Fibroblast of skin of left biceps (primary cell): ENCODE measurements at regions not wholly inside any gene's neighbourhood (a gene's known extent, or its start where the extent isn't known, plus 50 kb on each side); places are given as distances from the start of the nearest gene placed in this dataset.
A peak's percentile ranks its signal among the peaks of the same experiment; 100 is the strongest.
"Not testable (repeated sequence)": the region's sequence is repeated elsewhere in the genome, so short reads cannot be mapped to it uniquely, and the experiment has no call there.

Experiments
- DNase-seq, 2 experiments: peaks; one replicate each; pipeline ENCODE4 v3.0.0-alpha.2; 2013; ENCODE audit warnings: low read depth in 2 of 2

DNA sequence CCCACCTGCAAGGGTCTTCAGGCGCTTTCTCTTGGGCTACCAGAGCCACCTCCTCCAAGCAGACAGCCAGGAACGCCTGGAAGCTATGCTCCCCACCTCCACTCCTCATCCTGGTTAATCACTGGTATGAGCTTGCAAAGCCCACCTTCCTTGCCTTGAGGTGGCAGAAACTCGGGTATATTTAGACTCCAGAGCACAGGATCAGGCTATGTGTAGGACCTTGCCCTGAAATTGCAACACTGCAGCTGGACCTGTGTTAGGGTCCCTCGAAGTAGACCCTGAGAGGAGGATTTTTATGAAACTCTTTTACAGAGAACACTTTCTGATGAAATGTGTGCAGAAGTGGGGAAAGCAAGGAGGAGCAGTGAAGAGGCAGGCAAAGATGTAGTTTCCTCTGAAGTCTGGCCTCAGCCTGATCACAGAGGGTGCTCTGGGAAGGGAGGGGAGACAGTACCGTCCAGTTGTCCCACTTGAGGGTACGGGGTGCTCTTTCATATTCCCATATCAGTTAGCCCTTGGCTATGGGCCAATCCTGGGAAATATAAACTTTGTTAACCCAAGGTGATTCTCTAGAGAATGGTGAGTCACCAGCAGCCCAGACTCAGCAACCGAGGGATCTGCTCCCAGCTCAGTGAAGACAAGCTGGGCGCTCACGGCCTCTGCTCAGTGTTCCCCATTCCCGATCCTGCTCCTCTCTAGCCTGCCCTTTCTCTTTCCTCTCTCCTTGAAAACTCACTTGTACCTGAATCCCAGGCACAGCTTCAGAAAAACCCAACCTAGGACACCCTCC lies 157.9 kb downstream of the UQCRFS1 start:
- DNase-seq, result no peak

GRCh38 chr19:29048873-29049272 lies 164.1 kb downstream of the UQCRFS1 start:
- no peak for DNase-seq

DNA sequence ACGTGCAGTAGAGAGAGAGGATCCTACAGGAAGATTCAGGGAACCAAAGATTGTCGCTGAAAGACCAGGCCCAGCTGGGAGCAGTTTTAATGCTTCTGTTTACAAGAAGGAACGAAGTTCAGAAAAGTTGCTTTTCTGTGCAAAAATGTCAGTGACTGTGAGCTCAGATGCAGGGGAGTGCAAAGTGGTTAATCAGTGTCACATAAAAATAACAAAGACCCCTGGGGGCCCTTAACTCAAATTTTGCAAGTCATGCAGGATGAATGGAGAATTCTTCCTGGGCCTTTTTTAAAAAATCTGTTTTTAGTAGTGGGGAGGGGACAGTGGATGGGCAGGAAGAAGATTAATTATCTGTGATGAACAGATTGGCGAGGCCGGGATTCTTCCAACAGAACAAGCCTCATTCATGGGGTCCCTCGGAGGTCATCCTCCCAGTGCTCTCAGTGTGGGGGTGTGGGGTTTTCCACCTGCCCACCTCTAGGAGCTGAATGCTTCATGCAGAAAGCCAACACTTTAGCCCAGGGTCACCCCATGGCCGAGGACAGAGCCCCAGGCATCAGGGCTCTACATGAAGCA lies 167.2 kb downstream of the UQCRFS1 start:
- DNase-seq, result no peak

- no peak for DNase-seq
Observed at GRCh38 chr19:29044037-29044436, 168.9 kb downstream of the UQCRFS1 start.

DNA sequence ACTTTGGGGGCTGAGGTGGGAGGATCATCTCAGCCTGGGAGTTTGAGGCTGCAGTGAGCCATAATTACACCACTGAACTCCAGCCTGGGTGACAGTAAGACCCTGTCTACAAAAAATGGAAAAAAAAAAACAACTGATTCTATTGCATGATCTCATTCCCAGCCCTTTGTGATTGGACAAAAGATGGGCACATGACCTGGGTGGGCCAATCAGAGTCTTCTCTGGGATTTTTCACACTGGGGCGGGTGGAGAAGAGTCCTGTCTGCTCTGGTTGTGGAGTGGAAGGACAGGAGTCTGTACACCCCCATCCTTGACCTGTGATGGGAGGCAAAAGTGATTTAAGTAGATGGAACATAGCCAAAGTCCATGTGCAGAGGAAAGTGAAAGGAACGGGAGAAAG lies 170.5 kb downstream of the UQCRFS1 start:
- DNase-seq, result no peak

GRCh38 chr19:29040951-29041350 lies 172.0 kb downstream of the UQCRFS1 start:
- DNase-seq, result no peak

- no peak for DNase-seq
Observed at GRCh38 chr19:29040292-29040691, 172.7 kb downstream of the UQCRFS1 start.

GRCh38 chr19:29039036-29039435 lies 173.9 kb downstream of the UQCRFS1 start:
- not testable (repeated sequence) for DNase-seq

GRCh38 chr19:29031216-29031615 lies 181.7 kb downstream of the UQCRFS1 start:
- DNase-seq, result no peak

- DNase-seq, result peak in 1 of 2 experiments; percentile 13
Observed at GRCh38 chr19:29029268-29029958, 183.5 kb downstream of the UQCRFS1 start.

DNA sequence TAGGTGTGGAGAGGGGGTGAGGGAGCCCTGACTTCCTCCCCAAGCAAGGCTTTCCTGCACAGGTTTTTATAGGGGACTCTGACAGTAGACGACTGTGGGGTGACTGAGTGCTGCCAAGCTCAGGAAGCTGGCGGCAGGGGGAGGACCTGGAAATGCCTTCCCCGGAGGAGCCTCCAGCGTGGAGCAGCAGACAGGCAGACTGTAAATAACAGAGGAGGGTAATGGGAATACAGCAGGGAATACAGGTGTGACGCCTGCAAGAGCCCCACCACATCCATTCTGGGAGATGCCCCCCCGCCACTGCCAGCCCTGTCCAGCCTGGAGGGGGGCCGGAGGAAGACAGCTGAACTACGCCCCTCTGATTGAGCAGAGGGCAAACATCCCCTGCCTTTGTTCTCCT lies 190.4 kb downstream of the UQCRFS1 start:
- DNase-seq, result no peak

DNA sequence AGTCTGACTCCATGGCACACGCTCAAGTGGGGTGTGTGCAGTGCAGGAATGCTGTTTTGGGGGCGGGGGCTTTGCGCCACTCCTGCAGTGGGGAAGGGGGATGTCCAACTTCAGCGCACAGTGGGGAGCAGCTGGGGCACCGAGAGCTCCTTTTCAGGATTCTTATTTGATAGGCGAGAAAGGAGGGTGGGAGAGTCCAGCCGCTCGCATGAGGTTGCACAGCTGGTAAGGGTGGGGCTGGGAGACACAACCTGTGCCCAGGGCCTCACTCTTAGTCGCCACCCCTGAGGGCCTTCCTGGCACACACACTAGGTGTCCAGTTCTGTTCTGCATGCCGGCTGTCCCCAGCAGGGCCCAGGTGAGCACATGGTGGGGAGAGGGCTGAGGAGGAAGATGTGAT lies 190.8 kb downstream of the UQCRFS1 start:
- no peak for DNase-seq

- no peak for DNase-seq
Observed at GRCh38 chr19:29021232-29021916, 191.6 kb downstream of the UQCRFS1 start.

- DNase-seq, result no peak
Observed at GRCh38 chr19:29019403-29019802, 193.5 kb downstream of the UQCRFS1 start.

GRCh38 chr19:29018542-29018941 lies 194.4 kb downstream of the UQCRFS1 start:
- no peak for DNase-seq

GRCh38 chr19:29017788-29018187 lies 195.2 kb downstream of the UQCRFS1 start:
- DNase-seq, result no peak

- no peak for DNase-seq
Observed at GRCh38 chr19:29016926-29017760, 195.8 kb downstream of the UQCRFS1 start.

- DNase-seq, result no peak
Observed at GRCh38 chr19:29016353-29016752, 196.6 kb downstream of the UQCRFS1 start.

GRCh38 chr19:29015569-29015968 lies 197.4 kb downstream of the UQCRFS1 start:
- no peak for DNase-seq

- DNase-seq, result no peak
Observed at GRCh38 chr19:29014857-29015436, 198.0 kb downstream of the UQCRFS1 start.

DNA sequence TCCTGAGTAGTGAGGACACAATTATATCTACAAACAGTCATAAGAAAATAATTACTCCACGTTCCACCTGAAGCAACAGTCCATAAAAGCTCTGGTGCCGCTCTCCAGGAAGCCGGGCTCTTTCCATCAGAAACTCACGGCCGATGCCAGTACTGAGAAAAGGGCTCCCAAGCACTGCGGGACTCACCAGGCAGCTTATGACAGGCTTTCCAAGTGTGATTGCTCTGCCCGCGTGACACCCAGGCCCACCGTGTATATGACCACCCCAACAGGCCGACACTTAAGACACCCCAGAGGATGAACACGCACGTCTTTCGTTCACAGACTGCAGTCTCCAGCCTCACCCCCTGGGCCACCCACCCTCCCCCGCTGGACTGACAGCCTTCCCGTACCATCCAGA lies 199.0 kb downstream of the UQCRFS1 start:
- no peak for DNase-seq
